ENCODE measurements at regions not wholly inside any gene's neighbourhood (a gene's known extent, or its start where the extent isn't known, plus 50 kb on each side); places are given as distances from the start of the nearest gene placed in this dataset.

DNA sequence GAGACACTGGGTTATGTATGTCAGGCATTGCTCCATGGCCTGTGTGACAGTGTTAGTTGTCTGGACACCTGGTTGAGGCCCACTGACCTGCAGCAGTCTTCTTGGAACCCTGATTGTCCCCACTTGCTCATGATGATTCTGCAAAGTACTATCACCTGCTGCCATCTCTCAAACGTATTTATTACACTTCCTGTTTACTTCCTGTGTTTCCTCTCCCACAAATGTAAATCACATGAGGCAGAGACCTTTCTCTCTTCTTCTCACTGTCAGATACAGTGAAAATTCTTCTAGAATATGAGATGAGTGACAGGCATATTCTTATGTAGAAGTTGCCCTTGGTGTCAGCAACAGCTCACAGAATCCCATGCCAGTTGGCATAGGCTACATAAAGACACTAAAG, 186.9 kb upstream of the CNTN1 start:
- TF ChIP-seq POLR2AphosphoS5 (IDR thresholded peaks at IDR 0.05; ENCODE audit: low read depth) (no peak), EZH2 (IDR thresholded peaks at IDR 0.05; ENCODE audit: low read depth, unreplicated experiment) (no peak), ZNF114 (CRISPR knock-in tag; IDR thresholded peaks at IDR 0.05) (no peak), ETS1 (IDR thresholded peaks at IDR 0.05) (no peak), REST (IDR thresholded peaks at IDR 0.05; ENCODE audit: unreplicated experiment) (no peak), JUNB (IDR thresholded peaks at IDR 0.05; ENCODE audit: unreplicated experiment) (no peak), CREB1 (CRISPR knock-in tag; IDR thresholded peaks at IDR 0.05; ENCODE audit: low read depth) (no peak), NANOG (IDR thresholded peaks at IDR 0.05; ENCODE audit: borderline replicate concordance) (no peak), ZNF462 (CRISPR knock-in tag; IDR thresholded peaks at IDR 0.05) (no peak), EZH2phosphoT487 (IDR thresholded peaks at IDR 0.05; ENCODE audit: unreplicated experiment) (no peak), ZNF331 (CRISPR knock-in tag; IDR thresholded peaks at IDR 0.05; ENCODE audit: low read depth) (no peak), CTCF (conservative IDR thresholded peaks at IDR 0.05; ENCODE audit: low read depth in 2 of 2) (no peak), STAT1 (IDR thresholded peaks at IDR 0.05; ENCODE audit: unreplicated experiment) (no peak)
- no peak overlapping the region; the same call in 1 of the 2 replicates for H3K27ac Mint-ChIP-seq
- ATAC-seq, result no peak

More for the DNA sequence above, 186.9 kb upstream of the CNTN1 start:
- Mint-ChIP-seq H3K36me3 (ENCODE audit: low read depth) (no peaks in the 10 kb centered on the region), H3K4me1 (no peaks in the 10 kb centered on the region), H3K4me3 (no peak overlapping the region), H3K27me3 (ENCODE audit: insufficient read depth, low read depth, poor library complexity) (no peaks in the 10 kb centered on the region), H3K9me3 (no peaks in the 10 kb centered on the region)
- Histone ChIP-seq H3K4me3 (no peak overlapping the region), H3K4me1 (ENCODE audit: insufficient read depth) (no peaks in the 10 kb centered on the region), H3K79me2 (replicated peaks; ENCODE audit: insufficient read depth) (no peaks in the 10 kb centered on the region), H3F3A (replicated peaks; ENCODE audit: low read depth) (no peaks in the 10 kb centered on the region), H4K20me1 (replicated peaks; ENCODE audit: insufficient read depth) (no peaks in the 10 kb centered on the region), H3K27ac (ENCODE audit: low read depth) (no peak overlapping the region), H3K4me2 (no peak overlapping the region), H3K36me3 (ENCODE audit: insufficient read depth) (no peaks in the 10 kb centered on the region), H3K9me2 (ENCODE audit: insufficient read depth) (0 out of 2 replicates have a peak, but pooled peaks cover 3% of the 10 kb centered on the region), H3K27me3 (ENCODE audit: insufficient read depth) (no peaks in the 10 kb centered on the region), H2AFZ (no peak overlapping the region)
- DNase-seq (ENCODE audit: low spot score), result no peak

Measured in GM23338 (cell line).